HG02943 (cell line): ENCODE measurements at regions not wholly inside any gene's neighbourhood (a gene's known extent, or its start where the extent isn't known, plus 50 kb on each side); places are given as distances from the start of the nearest gene placed in this dataset.

Source experiments
- ATAC-seq: cut with Tn5 transposase; IDR thresholded peaks from one replicate; pipeline ENCODE4 v1.9.1; 2021; ENCODE audit warnings: mild to moderate bottlenecking, low read depth, moderate library complexity; ENCODE audit not compliant: unreplicated experiment

DNA sequence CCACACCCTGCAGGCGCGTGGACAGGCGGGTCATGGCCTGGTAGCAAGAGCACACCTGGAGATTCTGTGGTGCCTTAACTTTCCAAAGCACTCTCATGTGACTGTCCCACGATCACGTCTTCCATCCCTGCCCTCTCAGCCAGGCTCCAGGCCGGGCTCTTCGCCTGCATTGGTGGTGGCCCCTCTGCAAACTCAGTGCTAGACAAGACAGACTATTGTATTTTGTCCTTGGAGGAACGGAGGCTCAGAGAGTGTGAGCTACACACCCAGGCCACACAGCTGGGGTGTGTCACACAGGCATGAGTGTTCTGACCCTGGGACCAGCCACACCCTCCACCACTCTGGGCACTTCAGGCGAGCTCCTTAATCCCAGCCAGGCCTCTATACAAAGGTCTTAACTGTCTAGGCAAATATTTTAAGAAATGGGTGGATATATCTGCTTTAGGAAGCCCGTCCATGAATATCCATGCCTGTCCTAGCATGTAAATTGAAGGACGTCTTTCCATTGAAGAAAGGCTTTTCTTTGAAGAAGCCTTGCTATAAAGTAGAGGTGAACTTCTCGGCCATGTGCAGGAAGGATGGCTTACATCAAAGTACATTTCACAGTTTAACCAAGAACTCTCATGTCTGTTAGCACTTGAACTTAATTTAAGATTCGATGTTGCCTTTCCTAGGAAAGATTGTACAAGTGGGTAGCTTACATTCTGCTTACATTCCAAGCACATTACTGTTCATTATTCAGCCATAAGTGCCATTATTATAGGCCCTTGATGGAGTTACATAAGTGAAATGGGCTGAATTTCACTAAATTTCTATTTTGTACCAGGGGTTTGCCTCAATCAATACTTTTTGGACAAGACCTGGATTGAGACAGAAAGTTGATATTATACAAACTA, 263.9 kb downstream of the DLL1 start:
- no peak for ATAC-seq

DNA sequence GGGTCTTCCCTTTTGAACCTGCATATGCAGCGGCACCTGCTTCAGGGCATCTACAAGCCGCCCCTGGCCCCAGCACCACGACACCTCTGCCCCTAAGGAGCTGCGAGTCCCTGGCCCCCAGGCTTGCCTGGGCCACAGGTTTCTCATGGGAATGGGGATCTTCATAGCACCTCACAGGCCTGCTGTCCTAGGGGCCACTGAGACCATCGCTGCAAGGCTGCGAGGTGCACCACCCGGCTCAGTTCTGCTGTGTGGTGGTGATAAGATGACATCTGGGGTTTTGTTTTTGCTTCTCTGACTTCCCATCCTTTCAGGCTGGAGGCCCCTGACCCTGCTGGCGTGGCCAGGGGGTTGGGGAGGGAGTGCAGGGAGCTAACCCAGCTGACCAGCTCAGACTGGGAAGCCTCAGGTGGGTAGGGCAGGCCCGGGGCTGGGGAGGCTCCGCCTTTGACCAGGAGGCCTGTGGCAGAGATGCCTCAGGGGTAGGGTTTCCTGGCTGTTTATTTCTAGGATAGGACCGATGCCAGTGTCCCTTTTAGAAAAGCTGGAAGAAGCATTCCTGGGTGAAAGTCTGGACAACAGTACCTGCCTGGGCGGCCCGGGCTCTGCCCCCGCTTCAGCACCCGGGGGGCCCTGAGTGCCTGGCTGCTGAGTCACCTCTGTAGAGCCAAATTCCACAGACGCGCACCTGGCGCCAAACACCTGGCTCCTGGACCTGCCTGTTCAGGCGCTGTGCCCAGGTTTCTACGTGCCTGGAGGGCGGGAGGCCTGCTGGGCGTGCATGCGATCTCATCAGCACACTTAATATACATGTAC, 264.7 kb downstream of the DLL1 start:
- ATAC-seq: no peak

DNA sequence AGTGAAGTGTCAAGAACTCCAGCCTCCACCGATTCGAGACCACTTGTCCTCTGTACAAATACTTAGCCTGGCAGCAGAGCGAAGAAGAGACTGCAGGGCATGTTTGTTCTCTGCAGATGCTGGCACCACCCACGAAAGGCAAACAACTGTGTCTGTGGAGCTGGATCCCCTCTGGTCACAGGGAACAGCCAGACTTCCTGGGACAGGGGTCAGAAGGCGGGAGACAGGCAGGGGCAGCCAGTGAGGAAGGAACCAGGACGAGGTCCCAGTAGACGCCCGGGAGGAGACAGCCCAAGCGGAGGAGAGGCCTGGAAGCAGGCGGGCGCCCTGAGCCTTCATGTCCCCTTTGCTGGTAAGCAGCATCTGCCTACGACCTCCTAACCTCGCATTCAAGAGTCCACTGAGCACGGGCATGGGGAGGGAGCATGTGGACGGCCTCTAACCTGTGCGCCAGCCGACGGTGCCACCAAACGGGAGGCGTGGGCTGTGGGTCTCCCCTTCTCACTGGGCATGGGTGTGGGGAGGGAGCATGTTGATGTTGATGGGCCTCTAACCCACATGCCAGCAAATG, 265.5 kb downstream of the DLL1 start:
- ATAC-seq: no peak

DNA sequence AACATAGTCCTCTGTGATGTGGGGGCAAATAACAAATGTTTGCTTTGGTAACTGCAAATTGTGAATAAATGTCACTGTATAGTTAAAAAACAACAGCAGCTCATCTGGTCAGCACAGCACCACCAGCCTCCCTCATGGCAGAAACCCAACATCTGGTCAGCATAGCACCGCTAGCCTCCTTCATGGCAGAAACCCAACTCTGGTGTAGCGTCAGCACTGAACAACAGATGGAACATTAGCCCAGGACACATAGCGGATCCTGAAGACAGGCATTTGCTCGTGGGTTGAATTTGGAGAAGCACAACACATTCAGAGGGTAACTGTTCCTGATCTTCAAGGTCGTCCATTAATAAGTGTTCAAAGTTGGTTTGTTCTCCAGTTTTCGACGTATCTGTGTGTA, 265.9 kb downstream of the DLL1 start:
- ATAC-seq: no peak

DNA sequence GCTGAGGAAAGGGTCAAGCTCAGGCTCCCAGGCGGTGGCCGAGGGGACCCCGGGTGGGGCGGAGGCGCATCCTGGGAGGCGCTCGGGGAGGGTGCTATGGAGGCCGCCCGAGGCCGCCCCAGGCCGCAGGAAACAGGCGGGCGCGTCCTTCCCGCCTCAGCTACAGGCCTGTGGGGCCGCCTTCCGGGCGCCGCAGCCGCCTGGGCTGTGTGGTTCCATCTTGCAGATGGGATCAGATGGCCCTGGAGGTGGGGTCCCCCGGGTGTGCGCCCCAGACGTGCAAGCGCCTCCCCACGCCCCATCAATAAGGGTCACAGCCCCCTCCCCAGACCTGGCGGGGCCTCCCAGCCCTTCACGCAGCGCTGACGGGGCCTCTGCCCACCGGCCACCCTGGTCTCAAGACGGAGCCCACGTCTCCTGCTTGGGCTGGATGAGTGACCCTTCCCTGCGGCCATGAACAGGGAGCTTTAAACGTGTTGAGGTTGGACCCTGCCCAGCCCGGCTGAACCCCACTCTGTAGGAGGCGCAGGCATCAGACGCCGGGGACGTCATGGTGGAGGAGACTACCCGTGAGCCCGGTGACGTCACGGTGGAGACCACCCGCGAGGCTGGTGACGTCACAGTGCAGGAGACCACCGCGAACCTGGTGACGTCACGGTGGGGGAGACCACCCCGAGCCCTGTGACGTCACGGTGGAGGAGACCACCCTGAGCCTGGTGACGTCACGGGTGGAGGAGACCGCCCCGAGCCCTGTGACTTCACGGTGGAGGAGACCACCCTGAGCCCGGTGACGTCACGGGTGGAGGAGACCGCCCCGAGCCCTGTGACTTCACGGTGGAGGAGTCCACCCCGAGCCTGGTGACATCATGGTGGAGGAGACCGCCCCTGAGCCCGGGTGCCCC, 267.0 kb downstream of the DLL1 start:
- ATAC-seq: no peak

DNA sequence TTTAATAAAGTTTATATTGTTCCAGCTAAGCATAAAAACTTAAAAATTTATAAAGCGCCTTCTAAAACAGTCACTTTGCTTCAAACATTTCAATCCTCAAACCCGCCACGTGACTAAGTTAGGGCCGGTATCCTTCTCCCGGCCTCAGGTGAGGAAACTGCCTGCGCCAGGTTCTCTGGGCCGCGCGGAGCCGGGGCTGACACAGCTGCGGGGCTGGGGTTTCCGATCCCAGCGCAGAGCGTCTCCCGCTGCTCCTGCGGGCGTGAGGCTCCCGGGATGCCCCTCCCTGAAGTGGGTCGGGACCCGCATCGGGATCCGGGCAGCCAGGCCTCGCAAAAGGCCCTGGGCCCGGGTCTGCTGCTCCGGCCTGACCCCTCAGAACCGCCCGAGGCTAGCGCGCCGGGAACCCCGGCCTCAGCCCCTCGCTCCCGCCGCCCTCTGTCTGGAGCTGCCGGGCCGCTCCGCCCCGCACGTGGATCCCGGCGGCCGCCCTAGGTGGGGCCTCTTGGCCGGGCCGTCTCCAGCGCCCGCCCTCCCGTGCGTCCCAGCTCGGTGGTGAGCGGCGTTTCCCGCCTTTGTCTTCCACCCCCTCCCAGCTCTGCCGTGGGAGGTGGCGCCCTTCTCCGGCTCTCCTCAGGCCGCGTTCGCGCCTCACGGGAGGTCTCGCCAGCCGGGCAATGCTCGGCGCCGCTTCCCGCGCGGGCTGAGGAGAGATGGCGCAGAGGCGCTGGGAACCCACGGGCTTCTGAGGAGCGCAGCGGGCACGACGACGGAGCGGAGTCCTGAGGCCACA, 267.9 kb downstream of the DLL1 start:
- ATAC-seq: no peak

DNA sequence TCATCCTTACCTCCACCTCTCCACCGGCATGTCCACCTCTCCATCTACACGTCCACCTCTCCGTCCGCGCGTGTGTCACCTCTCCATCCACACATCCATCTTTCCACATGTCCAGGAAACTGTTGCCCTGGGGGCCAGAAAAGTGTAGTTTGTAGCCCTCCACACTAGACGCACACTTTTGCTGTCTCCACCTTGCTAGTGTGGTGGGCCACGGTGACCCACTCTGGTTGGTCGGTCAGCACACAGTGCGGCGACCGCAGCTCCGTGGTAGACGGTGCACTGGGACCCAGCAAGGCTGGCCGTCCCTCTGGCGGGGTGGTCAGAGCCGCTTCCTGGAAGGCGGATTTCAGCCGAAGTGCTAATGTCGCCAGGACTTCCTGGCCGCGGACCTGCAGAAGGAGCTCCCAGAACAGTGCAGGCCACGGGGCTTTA, 268.6 kb downstream of the DLL1 start:
- no peak for ATAC-seq

DNA sequence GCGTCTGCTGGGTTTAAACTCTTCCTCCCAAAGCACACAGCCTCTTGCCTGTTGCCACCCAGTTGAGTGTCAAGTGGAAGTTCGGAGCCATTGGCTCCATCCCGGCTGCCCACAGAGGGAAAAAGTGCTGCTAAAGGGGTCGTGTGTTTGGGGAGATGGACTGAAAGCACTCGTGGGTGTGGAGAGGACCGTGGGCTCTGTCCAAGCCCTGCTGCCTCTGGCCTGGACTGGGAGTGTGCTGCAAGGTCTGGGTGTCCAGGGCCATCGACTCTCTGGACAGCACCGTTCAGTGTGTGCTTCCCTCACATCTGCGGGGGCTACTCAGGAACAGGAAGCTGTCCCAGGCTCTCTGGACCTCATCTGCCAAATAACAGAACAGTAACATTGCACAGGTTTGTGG, 269.3 kb downstream of the DLL1 start:
- ATAC-seq: no peak

DNA sequence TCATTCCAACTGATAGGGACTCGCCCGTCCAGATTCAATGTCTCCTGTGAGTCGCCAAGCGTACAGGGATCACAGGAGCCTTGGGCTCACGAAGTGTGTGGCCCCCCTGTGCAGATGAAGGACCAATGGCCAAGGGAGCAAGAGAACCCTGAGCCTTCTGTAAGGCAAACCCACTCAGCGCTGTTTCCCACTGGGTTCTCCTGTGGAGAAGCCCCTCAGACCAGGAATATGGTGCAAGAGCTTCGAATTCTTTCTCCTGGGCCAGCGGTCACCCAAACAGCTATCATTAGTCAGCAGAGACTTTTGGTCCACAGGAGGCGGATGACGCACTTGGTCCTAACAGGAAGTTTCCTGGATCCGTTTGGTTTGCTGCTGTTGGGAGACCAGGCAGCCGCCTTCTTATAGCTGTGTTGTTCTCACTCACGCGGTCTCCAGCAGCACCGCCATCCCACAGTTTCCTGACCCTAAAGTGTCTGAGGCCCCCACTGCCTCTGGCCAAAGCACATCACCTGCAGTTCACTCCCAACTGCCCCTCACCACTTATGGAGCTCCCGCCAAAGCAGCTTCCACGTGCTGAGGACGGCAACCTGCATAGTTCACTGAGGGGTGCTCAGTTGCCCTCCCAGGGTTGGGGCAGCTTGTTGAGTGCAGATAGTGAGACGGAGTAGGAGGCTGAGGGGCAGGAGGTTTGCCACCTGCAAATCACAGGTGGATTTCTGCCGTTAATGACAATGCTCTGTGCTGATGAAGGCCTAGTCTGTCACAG, 268.6 kb downstream of the ERMARD start:
- no peak for ATAC-seq

DNA sequence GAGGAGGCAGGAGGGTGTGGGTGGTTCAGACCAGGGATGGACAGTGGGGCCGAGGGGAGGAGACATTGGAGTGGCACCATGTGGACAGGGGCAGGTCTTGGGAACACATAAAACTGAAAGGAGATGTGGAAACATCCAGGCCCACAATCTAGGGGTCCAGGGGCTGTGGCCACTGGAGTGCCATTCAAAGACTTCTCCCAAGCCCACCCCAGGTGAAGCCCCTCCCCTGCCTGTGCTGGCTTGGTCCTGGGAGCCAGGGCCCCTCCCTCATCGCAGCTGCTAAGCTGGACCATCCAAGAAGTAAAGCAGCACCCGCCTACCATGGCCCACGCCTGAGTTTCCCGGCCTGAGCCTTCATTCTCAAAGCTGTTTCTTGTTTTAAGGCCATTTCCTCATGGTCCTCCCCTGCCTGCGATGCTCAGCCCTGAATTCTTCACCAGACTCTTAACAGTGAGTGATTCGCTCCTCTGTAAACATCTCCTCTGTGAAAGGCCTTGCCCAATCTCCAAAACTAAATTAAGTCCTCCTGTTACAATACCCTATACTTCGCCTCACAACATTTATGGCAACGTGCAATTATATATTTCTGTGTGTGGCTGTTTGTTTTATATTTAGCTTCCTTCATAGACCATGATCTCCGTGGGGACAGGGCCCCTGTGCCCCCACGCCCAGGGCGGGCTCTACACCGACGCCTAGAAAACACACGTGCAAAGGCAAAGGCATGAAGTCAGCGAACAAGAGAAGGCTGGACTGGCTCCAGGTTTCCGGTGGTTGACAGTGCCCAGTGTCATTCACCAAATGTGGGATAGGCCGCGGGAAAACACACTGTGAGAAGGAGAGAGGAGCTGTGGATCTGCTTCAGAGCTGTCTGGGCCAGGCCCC, 267.8 kb downstream of the ERMARD start:
- ATAC-seq: no peak

DNA sequence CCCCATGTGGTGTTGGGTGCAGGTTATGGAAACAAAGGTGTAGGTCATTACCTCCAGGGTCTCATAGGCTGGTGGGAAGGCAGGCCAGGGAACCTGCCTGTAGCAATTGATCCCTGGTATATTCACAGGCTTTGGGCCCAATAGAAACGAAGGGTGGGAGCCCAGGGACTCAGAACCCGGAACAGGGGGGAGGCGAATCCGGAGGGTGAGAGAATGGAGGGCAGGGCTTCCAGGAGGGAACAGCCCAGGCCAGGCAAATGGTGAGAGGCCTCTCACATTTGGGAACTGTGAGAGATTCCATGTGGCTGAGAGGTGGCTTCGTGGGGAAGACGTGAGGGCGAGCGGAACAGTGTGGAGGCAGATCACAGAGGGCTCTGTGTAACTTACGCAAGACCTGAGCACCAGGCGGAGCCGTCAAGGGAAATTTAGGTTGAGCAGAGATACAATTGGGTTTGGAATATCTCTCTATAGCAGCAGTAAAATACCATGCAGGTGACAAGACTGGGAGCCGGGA, 267.1 kb downstream of the ERMARD start:
- no peak for ATAC-seq

DNA sequence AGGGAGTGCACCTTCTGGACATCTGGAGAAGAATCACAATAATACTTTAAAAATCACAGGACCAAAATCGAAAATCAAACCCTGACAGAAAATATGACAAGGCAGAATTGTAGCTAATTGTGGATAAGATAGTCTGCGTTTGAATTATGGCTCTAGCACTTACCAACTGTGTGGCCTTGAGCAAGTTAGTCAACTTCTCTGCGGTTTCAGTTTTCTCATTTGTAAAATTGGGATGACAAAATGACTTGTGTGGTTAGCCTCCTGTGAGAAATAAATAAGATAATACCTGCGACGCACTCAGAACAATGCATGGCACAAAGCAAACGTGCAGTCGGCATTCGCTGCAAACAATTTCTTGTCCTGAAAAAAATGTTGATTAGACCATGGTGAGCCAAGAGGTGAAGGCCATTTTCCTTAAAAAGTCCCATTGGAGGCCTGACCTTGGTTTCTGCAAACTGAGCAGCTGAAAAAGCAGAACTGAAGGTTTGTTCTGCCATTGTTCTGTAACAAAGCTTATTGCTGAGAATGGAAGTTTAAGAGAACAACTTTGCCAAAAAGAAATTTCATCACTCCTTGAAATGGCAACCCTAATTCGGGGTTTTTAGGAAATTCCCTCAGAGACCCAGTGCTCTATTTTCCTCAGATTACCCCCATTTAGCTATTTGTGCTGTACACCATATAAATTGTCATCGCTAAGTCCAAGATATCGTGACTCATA, 266.3 kb downstream of the ERMARD start:
- no peak for ATAC-seq

DNA sequence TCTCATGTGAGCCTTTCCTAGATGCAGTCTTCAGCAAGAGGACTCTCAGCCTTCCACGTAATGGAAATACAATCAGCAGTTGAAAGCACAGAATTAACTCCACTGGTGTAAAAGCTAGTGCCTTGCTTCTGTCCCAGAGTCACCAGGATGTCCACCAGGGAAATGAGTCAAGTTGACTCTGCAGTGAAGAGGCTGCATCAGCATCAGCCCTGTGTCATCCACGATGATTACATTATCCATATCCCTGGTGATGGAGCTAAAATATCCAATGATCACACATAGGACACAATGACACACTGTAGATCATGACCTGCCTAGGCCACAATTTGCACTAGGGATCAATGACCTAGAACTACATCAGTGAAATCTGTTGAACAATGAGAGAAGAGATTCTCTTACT, 262.4 kb downstream of the ERMARD start:
- ATAC-seq: no peak

DNA sequence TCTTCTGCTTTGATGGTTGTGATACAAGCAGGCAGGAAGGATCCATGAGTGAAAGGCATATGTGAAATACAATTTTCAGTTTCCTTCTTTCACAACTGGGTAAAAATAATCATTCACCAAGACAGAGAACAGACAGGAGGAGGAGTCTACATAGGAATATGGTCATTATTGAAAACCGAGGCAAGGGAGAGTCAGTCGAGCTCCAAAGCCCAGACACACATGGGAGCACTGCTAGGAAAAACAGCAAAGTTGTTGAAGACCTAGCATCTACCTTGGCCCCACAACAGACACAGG, 260.6 kb downstream of the ERMARD start:
- ATAC-seq: no peak

DNA sequence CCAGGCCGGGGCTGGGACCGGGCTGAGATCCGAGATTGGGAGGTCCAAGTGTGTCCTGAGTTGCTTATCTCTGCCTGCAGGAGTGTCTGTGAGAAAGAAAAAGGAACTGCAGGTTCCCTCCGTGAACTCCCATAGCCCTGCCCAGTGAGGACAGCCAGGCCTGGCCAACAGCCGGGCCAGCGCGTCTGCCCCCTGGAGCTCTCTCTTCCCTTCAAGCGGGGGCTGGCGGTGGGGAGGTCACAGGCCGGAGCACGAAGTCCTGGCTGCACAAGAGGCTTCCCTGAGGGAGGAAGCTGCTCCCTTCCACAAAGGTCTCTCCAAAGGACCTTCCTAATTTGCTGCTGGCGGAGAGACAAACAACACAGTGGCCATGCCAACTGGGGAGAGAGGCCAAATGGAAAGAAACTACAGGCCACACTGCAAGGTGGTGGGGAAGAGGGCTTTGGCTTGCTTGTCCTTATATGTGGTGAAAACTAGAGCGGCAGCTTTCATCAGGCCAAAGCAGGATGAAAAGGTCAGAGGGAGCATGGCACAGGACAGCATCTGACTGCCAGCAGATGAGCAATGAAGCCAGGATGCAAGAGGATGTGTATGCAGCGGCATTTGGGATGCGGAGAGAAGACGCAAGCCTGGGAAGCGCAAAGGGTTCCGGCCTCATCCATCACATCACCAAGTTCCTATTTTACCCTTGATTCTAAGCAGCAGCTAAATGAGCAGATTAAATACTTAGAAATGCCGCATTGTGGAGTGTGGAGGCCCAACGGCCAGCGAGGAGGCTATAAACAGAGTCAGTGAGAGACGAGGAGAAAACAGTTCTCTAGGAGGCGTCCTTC, 260.0 kb downstream of the ERMARD start:
- no peak for ATAC-seq

DNA sequence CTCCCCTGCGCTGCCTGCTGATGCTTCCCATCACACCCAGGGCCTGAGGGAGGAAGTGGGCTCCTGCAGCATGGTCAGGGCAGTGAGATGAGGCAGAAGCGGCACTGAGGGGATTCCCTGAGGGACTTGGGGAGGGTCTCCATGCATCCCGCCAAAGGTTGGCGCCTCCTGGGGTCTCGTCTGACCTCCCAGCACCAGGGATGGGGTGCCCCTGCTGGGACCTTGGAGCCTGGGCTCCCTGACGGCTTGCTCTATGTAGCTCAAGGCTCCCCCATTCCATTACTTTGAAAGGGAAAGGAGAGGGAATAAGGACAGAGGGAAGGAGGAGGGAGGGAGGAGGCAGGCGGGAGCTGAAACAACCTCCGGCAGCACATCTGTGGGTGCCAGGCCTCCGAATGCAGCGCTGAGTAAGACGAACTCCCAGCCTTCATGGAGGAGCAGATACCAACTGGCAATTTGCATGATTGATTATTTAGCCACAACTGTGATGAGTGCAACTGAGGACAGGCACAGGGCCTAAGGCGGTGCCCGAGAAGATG, 259.3 kb downstream of the ERMARD start:
- ATAC-seq: no peak
